Stimulated activated naive CD8-positive, alpha-beta T cell treated with anti-CD3 and anti-CD28 coated beads, Interleukin-15, amount 100 ng/mL, for 72 hours (primary cell): ENCODE measurements at regions not wholly inside any gene's neighbourhood (a gene's known extent, or its start where the extent isn't known, plus 50 kb on each side); places are given as distances from the start of the nearest gene placed in this dataset.

Experiments
- ATAC-seq: fragments of 150-1000 bp; cut with Tn5 transposase; 2 replicates; pipeline ENCODE4 v1.10.0; 2021; ENCODE audit warnings: mild to moderate bottlenecking, moderate library complexity
- DNase-seq, 2 donors: peaks; one replicate each; pipeline ENCODE4 v3.0.0; 2021 to 2022
- H3K27ac Mint-ChIP-seq, 2 donors: one replicate each; pipeline ENCODE4 v1.8.0; 2022; ENCODE audit warnings: mild to moderate bottlenecking in 2 of 2, mixed read lengths in 2 of 2, moderate library complexity in 2 of 2
- H3K27me3 Mint-ChIP-seq: one replicate; pipeline ENCODE4 v1.8.0; 2022; ENCODE audit warnings: mixed read lengths
- H3K4me1 Mint-ChIP-seq: one replicate; pipeline ENCODE4 v1.8.0; 2022; ENCODE audit warnings: mild to moderate bottlenecking, mixed read lengths
- H3K4me3 Mint-ChIP-seq, 2 donors: one replicate each; pipeline ENCODE4 v1.8.0; 2022; ENCODE audit warnings: mild to moderate bottlenecking in 2 of 2, mixed read lengths in 2 of 2, moderate library complexity in 1 of 2
- H3K9me3 Mint-ChIP-seq, 2 donors: one replicate each; pipeline ENCODE4 v1.8.0; 2022; ENCODE audit warnings: mixed read lengths in 2 of 2

DNA sequence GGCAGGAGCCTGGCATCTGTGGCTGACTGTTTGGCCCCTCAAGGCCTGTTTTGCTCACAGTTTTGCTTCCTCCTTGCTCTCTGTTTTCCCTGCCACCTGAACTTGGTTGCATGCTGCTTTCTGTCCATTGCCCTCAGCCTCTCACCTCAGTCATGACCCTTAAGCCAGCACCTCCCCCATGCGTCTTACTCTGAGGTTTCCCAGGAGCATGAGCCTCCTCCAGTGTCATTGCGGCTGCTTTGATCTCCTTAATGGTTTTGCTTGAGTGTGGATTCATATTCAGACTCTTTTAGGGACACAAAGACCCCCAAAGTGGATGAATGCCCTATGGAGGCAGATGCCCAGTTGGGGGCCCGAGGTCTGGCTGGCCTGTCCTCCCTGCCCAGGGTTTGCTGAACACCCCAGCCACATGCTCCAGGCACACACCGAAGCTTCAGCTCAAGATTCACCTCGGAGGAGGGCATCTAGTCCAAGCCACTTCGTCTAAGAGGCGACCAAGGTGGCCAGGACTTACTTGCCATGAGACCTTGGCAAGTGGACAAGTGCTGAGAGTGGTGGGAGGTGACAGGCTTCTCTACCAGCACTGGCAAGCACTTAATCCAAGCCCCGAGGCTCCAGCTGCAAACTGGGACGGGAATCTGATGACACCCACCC lies 95.4 kb upstream of the DIO3 start:
- no peak overlapping the region for H3K4me3 Mint-ChIP-seq

DNA sequence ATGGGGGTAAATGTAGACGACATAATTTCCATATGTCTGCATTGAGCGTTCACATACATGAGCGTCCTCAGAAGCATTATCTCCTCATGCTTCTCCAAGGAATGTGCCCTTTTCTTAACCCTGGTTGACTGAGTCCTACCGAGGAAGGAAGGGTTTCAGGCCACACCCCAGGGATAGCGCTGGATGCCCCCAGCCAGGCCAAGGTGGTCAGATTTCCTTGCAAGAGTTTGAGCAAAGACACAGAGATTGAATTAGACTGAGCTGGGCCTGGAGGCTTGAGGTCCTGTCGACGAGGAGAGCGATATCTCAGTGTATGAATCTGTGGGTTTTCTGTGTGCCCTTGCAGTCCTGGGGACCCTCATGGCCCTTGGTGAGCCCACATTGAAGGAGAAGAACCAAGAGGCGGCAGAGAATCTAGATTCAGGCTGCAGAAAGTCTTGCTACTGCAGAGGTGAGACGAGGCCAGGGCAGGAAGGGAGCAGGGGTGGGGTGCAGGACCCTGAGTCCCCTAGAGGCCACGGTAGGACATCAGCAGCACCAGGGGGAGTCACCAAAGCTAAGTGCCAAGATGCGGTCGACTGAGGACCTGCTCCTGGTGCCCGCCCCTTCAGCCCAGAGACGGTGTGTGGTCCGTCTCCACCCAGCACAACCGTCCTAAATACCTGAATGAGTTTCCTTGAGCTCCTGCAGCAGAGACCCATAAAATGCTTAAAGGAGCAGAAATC lies 94.7 kb upstream of the DIO3 start:
- Mint-ChIP-seq H3K4me3 (no peak overlapping the region), H3K27ac (no peak overlapping the region), H3K4me1 (no peaks in the 10 kb centered on the region), H3K9me3 (no peaks in the 10 kb centered on the region), H3K27me3 (peaks cover 3% of the 10 kb centered on the region)
- no peak for ATAC-seq
- no peak for DNase-seq

More for the DNA sequence above, 95.4 kb upstream of the DIO3 start:
- H3K27me3 Mint-ChIP-seq, result peaks cover 10% of the 10 kb centered on the region
- ATAC-seq (no peak), DNase-seq (no peak)
- H3K4me1 Mint-ChIP-seq, result no peaks in the 10 kb centered on the region
- no peaks in the 10 kb centered on the region for H3K9me3 Mint-ChIP-seq
- H3K27ac Mint-ChIP-seq, result no peak overlapping the region

DNA sequence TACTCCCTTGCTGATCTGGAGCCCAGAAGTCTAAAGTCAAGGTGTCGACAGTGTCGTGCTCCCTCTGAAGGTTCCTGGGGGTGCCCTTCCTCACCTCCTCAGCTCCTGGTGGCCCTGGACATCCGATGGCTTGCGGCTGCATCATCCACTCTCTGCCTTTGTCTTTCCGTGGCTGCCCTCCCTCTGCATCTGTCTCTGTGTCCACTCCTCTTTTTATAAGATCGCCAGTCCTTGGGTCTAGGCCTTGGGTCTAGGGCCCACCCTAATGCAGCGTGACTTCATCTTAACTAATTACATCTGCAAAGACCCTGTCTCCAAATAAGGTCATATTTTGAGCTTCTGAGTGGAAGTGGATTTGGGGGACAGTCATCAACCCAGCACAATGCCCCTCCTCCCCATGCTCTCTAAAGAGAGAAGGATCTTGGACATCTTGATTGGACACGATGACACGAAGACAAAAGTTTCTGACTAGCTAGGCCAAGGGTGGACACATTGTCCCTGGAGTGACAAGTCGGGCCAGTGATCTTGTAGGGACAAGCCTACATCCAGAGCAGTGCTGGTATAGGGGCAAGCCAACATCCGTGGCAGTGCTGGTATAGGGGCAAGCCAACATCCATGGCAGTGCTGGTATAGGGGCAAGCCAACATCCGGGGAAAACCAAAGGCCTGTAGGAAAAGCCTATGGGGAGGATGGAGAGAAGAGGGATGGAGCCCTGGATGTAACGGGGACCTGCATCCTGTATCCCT lies 93.9 kb upstream of the DIO3 start:
- no peak for ATAC-seq
- no peaks in the 10 kb centered on the region for H3K4me1 Mint-ChIP-seq

DNA sequence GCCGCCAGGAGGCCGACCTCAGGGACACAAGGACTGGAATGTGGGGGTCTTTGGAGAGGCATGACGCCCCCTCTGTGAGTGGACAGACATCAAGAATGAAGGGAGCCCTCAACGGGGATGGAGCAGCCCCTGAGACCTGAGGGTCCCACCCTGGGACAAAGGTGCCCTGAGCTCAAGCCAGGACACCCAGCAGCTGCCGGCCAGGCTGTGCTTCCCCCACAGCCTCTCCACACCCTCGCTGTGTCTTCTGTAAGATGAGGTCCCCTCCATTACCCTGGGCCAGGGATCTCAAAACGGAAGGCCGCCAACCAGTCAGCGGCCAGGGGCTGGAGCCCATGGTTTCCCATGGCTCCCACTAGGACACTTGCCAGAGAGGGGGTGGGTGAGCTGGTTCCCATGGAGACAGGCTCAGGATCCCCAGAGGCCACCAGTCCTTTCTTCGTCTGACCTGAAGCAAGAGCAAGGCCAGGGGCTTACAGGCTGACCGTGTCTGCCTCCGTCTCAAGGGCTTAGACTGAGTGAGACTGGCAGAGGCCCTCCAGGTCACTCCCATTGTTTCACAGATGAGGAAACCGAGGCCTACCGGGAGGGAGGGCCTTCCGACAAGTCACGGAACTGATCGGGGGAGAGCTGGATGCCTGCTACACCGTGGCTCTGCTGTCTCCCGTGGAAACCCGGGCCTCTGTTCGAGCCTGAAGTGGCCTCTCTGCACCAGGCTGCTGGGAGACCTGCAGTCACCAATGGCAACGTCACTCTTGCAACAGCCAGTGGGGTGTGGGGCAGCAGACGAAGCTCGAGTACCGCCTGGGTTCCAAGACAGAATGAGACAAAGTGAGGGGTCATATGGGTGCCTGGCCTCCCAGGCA lies 91.7 kb upstream of the DIO3 start:
- Mint-ChIP-seq H3K27ac (no peak overlapping the region), H3K27me3 (peaks cover 12% of the 10 kb centered on the region), H3K4me1 (no peaks in the 10 kb centered on the region), H3K9me3 (no peaks in the 10 kb centered on the region), H3K4me3 (no peak overlapping the region)
- DNase-seq (no peak), ATAC-seq (no peak)

More for the DNA sequence above, 93.9 kb upstream of the DIO3 start:
- H3K27ac Mint-ChIP-seq, result no peak overlapping the region
- H3K4me3 Mint-ChIP-seq, result no peak overlapping the region
- no peak for DNase-seq
- H3K9me3 Mint-ChIP-seq, result no peaks in the 10 kb centered on the region
- H3K27me3 Mint-ChIP-seq, result no peaks in the 10 kb centered on the region

DNA sequence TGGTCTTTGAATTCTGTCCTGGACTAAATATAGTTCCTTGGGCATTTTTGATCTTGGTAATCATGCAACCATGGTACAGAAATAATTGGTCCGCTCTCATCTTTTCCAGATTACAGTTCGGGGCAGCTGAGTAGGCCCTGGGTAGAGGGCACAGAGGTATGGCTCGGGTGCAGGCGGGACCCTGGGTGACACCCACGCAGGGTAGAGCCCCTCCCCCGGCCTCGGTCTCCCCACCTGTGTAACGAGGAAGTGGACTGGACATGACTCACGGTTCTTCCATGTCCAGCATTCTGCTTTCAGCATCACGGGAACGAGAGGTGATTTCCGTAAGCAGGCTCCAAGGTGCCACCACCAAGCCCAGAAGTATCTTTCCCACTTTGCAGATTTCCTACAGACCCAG lies 91.0 kb upstream of the DIO3 start:
- no peak for ATAC-seq
- no peak overlapping the region for H3K27ac Mint-ChIP-seq
- no peak overlapping the region for H3K4me3 Mint-ChIP-seq
- H3K4me1 Mint-ChIP-seq, result no peaks in the 10 kb centered on the region
- H3K27me3 Mint-ChIP-seq, result peaks cover 18% of the 10 kb centered on the region
- DNase-seq, result no peak
- no peaks in the 10 kb centered on the region for H3K9me3 Mint-ChIP-seq

DNA sequence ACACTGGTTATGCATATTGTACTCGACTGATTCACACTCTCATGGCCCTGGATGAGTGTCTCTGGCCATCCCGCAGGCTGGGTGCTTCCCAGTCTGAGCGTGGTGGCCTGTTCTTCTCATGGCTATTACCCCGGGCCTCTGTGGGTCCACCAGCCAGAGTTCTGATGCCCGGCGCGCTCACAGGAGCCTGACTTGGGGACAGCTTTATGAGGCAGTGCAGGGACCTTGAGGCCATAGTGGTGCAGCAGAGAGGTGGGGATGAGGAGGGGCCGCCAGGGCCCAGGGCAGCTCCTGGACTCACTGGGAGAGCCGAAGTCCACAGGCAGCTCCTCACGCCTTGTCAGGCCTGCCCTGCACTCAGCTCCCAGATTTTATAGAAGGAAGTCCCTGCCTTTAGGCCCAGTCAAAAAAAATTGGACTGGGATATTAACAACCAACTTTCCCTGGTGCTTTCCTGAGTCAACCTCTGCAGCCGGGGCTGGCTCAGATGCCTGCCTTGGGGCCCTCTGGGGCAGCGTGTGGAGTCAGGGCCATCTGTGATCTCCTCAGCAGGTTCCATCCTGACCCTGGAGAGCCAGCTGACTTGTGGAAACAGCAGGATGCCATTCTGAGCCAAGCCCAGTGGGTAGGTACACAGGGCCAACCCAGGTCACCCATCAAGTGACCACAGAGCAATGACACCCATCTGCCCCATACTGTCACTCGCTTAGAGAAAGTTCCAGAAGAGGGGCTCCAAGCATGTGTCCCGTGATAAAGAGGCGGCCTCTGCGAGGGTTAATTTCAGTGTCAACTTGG lies 89.4 kb upstream of the DIO3 start:
- Mint-ChIP-seq H3K4me1 (no peaks in the 10 kb centered on the region), H3K27ac (no peak overlapping the region), H3K4me3 (no peak overlapping the region), H3K9me3 (no peaks in the 10 kb centered on the region), H3K27me3 (peaks cover 29% of the 10 kb centered on the region)
- ATAC-seq (no peak), DNase-seq (no peak)

DNA sequence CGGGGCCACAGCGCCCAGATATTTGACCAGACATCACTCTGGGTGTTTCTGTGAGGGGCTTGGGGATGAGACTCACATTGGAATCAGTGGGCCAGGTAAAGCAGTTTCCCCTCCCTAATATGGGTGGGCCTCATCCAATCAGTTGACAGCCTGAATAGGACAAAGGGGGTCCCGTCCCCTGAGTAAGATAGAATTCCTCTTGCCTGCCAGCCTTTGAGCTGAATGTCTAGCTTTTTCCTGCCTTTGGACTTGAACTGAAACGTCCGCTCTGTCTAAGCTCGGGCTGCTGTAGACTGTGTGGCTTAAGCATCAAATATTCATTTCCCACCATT lies 88.8 kb upstream of the DIO3 start:
- Mint-ChIP-seq H3K4me1 (no peaks in the 10 kb centered on the region), H3K27ac (no peak overlapping the region), H3K4me3 (no peak overlapping the region), H3K27me3 (peaks cover 34% of the 10 kb centered on the region), H3K9me3 (no peaks in the 10 kb centered on the region)
- ATAC-seq (no peak), DNase-seq (no peak)

DNA sequence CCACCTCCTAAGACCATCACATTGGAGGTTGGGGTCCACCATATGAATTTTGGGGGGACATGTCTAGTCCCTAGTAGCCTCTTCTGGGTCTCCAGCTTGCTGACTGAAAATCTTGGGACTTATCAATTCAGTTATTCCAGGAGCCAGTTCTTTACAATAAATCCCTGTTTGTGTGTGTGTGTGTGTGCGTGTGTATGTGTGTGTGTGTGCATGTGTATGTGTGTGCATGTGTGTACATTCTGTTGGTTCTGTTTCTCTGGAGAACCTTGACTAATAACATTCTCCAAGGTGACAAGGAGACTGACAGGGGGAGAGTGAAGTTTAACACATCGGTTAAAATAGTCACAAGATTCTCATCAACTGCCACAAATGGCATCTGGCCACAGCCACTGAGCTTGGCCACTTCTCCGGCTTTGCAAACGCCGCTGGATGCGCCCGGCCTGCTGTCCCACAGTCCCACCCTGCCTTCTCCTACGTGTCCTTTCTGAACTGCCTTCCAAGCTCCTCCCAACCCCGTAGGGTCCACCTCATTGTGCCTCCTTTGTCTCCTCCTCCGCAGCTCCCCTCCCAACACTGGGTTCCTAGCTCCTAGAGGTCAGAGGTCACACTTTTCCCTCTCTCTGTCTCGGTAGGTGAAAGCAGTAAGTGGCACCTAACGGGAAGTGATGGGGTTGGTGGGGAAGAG lies 88.1 kb upstream of the DIO3 start:
- DNase-seq (no peak), ATAC-seq (no peak)
- no peak overlapping the region for H3K4me3 Mint-ChIP-seq
- H3K27me3 Mint-ChIP-seq, result peaks cover 34% of the 10 kb centered on the region
- H3K4me1 Mint-ChIP-seq, result no peaks in the 10 kb centered on the region
- H3K9me3 Mint-ChIP-seq, result no peaks in the 10 kb centered on the region
- no peak overlapping the region for H3K27ac Mint-ChIP-seq

DNA sequence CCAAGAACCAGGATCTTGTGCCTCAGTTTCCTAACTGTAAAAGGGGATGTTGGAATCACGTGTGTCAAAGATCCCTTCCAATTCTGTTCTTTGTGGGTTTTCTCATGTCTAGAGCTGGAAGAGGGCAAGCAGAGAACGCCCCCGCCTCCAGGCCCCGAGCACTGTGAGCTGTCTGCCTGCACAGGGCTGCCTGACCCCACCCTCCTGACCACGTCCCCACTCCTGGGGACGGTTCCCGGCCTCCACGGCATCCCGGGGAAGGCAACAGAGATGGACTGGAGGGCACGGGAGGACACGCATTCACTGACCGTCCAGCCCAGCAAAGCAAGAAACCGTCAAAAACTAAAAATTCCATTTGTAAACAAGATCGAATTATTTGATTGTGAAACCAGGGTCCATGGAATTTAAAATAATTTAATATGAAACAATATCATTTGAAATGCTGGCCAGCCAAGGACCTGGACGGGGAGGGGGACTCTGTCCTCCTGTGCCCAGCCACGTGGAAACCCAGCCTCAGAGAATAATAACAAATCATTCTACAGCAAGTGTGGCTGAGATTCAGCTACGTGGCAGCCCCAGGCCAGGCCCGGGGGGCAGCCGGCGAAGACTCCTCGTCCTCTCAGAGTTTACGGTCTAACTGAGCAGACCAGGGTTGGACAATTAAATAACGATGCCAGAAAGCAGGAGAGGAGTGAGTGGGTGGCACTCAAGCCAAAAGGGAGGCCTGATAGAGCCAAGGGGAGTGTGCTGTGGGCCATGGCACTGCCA lies 87.3 kb upstream of the DIO3 start:
- DNase-seq (no peak), ATAC-seq (no peak)
- H3K27me3 Mint-ChIP-seq, result peaks cover 34% of the 10 kb centered on the region
- no peak overlapping the region for H3K4me3 Mint-ChIP-seq
- H3K27ac Mint-ChIP-seq, result no peak overlapping the region
- no peaks in the 10 kb centered on the region for H3K4me1 Mint-ChIP-seq
- H3K9me3 Mint-ChIP-seq, result no peaks in the 10 kb centered on the region

DNA sequence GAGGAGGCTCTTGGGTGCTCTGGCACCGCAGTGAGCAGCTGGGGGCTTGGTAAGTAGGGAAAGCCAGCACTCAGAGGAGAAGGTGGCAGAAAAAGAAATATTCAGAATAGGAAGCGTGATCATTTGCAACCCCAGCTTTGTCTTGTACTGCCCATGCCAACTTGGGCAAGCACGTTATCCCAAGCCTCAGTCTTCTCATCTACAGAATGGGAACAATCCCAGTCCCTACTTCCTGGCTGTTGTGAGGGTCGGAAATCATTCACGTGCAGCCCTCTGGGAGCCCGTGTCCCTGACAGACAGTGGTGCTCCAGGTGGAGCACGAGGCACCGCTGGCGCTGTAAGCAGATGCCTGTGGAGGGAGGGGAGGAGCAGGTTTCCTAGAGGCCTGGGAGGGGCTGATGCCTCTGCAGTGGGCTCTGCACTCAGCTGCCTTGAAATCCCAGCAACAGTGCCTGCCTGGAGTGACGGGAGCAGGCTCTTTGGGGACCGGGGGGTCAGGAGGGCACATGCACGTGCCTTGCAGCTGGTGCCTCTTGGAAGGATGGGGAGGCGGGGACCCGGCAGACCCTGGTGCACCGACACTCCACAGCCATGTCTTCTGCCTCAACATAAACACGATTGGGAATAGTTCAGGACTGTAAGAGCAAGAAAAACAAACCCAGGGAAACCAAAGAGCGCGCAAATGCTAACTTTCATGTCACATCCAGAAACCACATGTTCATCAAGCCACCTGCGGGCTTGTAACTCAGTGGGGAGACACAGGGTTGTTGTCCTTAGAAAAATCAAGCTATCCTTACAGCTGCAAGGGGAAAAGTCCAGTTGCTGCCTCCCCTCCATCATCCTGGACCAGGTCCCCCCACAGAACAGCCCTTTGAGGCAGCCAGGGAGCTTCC lies 86.5 kb upstream of the DIO3 start:
- Mint-ChIP-seq H3K27ac (no peak overlapping the region), H3K9me3 (no peaks in the 10 kb centered on the region), H3K27me3 (peaks cover 34% of the 10 kb centered on the region), H3K4me1 (no peaks in the 10 kb centered on the region), H3K4me3 (no peak overlapping the region)
- ATAC-seq (no peak), DNase-seq (no peak)

DNA sequence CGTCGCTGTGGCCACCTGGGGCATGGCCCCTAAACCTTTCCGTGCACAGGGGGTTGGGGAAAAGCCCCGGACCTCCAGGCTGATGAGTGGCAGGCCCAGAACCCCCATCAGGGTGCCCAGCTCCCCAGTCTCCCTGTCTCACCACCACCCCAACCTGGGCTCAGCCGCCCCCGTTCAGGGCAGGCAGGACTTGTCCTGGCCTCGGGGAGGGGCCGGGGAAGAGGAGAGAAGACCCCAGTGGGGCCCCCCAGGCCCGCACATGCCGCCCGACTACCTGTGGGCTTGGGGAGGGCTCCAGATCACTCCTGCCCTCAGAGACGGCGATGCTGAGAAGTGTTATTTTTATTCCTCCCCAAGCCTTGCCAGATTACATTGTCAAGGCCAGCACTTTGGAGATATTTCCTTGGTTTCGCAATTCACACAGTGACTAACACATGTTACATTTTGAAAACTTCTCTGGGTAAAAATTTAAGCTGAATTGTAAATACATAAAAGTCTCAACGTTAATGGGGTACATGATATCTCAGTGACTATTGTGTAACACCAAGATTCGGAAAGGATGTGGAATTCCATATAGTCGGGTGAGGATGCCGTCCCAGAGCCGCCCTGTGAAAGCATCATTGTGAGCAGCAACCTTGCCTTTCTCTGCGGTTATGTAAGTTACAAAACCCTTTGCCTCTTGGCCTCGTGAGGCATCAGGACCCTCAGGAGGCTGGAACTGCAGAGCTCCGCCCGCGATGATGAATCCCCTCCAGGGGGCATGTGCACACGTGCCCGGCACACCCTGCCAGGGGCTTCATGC lies 85.6 kb upstream of the DIO3 start:
- Mint-ChIP-seq H3K4me1 (no peaks in the 10 kb centered on the region), H3K27ac (no peak overlapping the region), H3K9me3 (no peaks in the 10 kb centered on the region), H3K27me3 (peaks cover 37% of the 10 kb centered on the region), H3K4me3 (no peak overlapping the region)
- no peak for DNase-seq
- no peak for ATAC-seq

DNA sequence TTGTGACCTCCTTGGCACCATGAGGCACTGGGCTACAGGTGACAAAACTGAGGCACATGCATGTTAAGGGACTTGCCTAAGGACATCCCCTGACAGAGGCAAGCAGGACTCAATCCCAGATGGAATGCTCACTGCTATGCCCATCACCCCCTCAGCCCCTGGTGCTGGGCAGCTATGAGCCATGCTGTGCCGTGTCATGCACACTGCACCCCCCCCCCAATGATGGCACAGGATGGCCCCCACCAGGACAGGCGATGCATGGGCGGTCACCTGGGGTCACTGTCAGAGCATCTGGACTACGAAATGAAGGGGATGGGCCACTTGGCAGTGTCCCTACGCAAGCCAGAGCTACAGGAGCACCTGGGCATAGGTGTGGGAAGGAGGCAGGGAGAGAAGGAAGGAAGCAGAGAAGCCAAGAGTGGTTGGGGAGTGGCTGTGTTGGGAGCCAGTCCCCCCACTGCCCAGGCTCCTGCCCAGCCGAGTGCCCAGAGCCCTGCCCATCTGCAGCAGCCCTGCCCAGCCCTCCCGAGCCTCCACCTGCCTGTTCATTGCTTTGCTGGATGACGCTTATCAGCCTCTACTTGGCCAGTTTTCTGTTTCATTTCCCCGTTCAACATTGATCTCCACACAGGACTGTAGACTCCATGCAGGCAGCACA lies 84.9 kb upstream of the DIO3 start:
- H3K4me3 Mint-ChIP-seq, result no peak overlapping the region
- no peaks in the 10 kb centered on the region for H3K4me1 Mint-ChIP-seq
- no peaks in the 10 kb centered on the region for H3K9me3 Mint-ChIP-seq
- peak overlapping the region in 1 of 2 donors; percentile 31 for H3K27ac Mint-ChIP-seq
- H3K27me3 Mint-ChIP-seq, result peaks cover 44% of the 10 kb centered on the region
- DNase-seq (no peak), ATAC-seq (no peak)
